ENCODE measurements at regions not wholly inside any gene's neighbourhood (a gene's known extent, or its start where the extent isn't known, plus 50 kb on each side); places are given as distances from the start of the nearest gene placed in this dataset.

DNA sequence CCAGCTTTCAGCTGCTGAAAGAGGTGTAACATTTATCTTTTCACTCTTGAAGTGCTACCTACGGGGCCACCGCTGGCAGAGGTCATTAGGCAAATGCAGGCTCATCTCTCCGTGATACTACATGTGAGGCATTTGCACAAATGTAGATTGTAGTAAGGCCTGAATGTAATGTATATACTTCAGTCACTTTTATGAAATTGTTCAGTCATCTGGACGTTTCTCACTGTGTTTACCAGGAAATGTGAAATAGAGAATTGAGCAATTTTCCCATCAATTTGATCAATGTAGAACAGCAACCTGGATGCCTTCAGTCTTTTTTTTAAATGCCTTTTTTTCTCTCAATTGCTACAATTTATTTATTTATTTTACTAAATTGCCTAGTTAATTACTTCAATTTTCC lies 368.3 kb upstream of the AZI2 start:
- TF ChIP-seq, protein P1, sequence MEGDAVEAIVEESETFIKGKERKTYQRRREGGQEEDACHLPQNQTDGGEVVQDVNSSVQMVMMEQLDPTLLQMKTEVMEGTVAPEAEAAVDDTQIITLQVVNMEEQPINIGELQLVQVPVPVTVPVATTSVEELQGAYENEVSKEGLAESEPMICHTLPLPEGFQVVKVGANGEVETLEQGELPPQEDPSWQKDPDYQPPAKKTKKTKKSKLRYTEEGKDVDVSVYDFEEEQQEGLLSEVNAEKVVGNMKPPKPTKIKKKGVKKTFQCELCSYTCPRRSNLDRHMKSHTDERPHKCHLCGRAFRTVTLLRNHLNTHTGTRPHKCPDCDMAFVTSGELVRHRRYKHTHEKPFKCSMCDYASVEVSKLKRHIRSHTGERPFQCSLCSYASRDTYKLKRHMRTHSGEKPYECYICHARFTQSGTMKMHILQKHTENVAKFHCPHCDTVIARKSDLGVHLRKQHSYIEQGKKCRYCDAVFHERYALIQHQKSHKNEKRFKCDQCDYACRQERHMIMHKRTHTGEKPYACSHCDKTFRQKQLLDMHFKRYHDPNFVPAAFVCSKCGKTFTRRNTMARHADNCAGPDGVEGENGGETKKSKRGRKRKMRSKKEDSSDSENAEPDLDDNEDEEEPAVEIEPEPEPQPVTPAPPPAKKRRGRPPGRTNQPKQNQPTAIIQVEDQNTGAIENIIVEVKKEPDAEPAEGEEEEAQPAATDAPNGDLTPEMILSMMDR (conservative IDR thresholded peaks at IDR 0.05; ENCODE audit: low read depth, low read length): no peak
- no peak for TF ChIP-seq EZH2 (IDR thresholded peaks at IDR 0.05; ENCODE audit: low read length, unreplicated experiment)
